ENCODE measurements at regions not wholly inside any gene's neighbourhood (a gene's known extent, or its start where the extent isn't known, plus 50 kb on each side); places are given as distances from the start of the nearest gene placed in this dataset.
A peak's percentile ranks its signal among the peaks of the same experiment; 100 is the strongest.

- H3K79me2 ChIP-seq (ENCODE audit: control insufficient read depth, insufficient read depth, low read length) = no peaks in the 10 kb centered on the region
- CTCF ChIA-PET = interaction anchor here (0.6 to 4.2 kb wide), 36 partner anchors 9 to 328 kb away, joined by 3 to 127 read pairs (median 5); partner anchors contain the start of gene RBPJ
- H3K9me3 ChIP-seq (replicated peaks; ENCODE audit: control insufficient read depth, insufficient read depth, low read length) = peaks cover 3% of the 10 kb centered on the region; the same call in 2 of the 3 replicates
- in situ Hi-C loops (cut with MboI) (loop anchor here (5.0 kb wide), 1 partner anchor 95 kb away; no protein-coding TSS in a partner anchor), intact Hi-C loops (cut with micrococcal nuclease; ENCODE audit: unreplicated experiment) (loop anchor here (1.0 to 5.0 kb wide), 5 partner anchors 50 to 330 kb away; no protein-coding TSS in a partner anchor)
- peaks cover 44% of the 10 kb centered on the region for H3K4me1 ChIP-seq (ENCODE audit: control insufficient read depth, insufficient read depth, low read length)
- H3K4me2 ChIP-seq (ENCODE audit: control insufficient read depth, insufficient read depth) = peak overlapping the region; percentile 24; the same call in 1 of the 2 replicates
- 42% methylated on average over 6 of the region's 6 CpGs for WGBS (ENCODE audit: insufficient coverage, insufficient replicate concordance, low lambda C conversion rate, missing lambda C conversion rate)
- no peak overlapping the region for H3K4me3 ChIP-seq
- H3K9ac ChIP-seq (ENCODE audit: control insufficient read depth, insufficient read depth, low read length) = no peak overlapping the region
- SMC1A ChIA-PET (ENCODE audit: uncharacterized antibody, unreplicated experiment) = interaction anchor here (0.8 to 4.2 kb wide), 20 partner anchors 7 to 329 kb away, joined by 3 to 97 read pairs (median 7); partner anchors contain the start of gene RBPJ
- ATAC-seq (peak; percentile 76), FAIRE-seq (peak; percentile 18), DNase-seq (ENCODE audit: low read depth, low spot score) (no peak)
- no peak overlapping the region for H3K27ac ChIP-seq (ENCODE audit: control insufficient read depth, insufficient read depth)
- TF ChIP-seq IKZF1 (conservative IDR thresholded peaks at IDR 0.05) (peak; percentile 56), SRF (IDR thresholded peaks at IDR 0.05; ENCODE audit: low read depth in 2 of 2, low read length in 2 of 2) (0 out of 4 replicates have a peak, but pooled peaks of 1 of the 2 experiments have one; percentile 59), RAD21 (IDR thresholded peaks at IDR 0.05; ENCODE audit: insufficient read depth, low read depth, low read length) (peak; percentile 74), RELA (IDR thresholded peaks at IDR 0.05; ENCODE audit: borderline replicate concordance, partially characterized antibody) (no peak), NFIC (IDR thresholded peaks at IDR 0.05; ENCODE audit: low read depth, low read length) (0 out of 2 replicates have a peak, but pooled peaks have one; percentile 41), FOXM1 (IDR thresholded peaks at IDR 0.05; ENCODE audit: low read depth, low read length) (0 out of 2 replicates have a peak, but pooled peaks have one; percentile 14), SUZ12 (IDR thresholded peaks at IDR 0.05; ENCODE audit: unreplicated experiment) (no peak), ATF7 (IDR thresholded peaks at IDR 0.05; ENCODE audit: low read depth) (no peak), CTCF (IDR thresholded peaks at IDR 0.05 in 2 of 3, conservative IDR thresholded peaks at IDR 0.05 in 1 of 3; ENCODE audit: control insufficient read depth in 2 of 3, extremely low read depth in 1 of 3, insufficient read depth in 1 of 3, low read depth in 3 of 3, low read length in 3 of 3) (peak; percentile 56 to 61 (median 61)), EED (IDR thresholded peaks at IDR 0.05; ENCODE audit: low read depth) (peak; percentile 41; the same call in 1 of the 2 replicates), SMC3 (IDR thresholded peaks at IDR 0.05; ENCODE audit: borderline replicate concordance, low read length) (peak; percentile 59; the same call in 1 of the 2 replicates), ESRRA (IDR thresholded peaks at IDR 0.05; ENCODE audit: low read length) (no peak), IKZF2 (IDR thresholded peaks at IDR 0.05) (peak; percentile 41 to 62; a peak in 3 of 4 replicates), RUNX3 (IDR thresholded peaks at IDR 0.05; ENCODE audit: low read length) (peak; percentile 69)
- RAD21 ChIA-PET (ENCODE audit: unreplicated experiment) = interaction anchor here (0.5 to 4.6 kb wide), 18 partner anchors 9 to 352 kb away, joined by 3 to 76 read pairs (median 3); no protein-coding TSS in a partner anchor
- no TSS peak for BruUV-seq (replicated peaks)
- no peaks in the 10 kb centered on the region for H3K27me3 ChIP-seq (replicated peaks in 1 of 2; ENCODE audit: control insufficient read depth in 2 of 2, insufficient read depth in 2 of 2, low read length in 1 of 2)
- POLR2A ChIA-PET = interaction anchor here (0.6 kb wide), 1 partner anchor 92 kb away, joined by 3 read pairs; no protein-coding TSS in a partner anchor
- H4K20me1 ChIP-seq (ENCODE audit: control insufficient read depth, insufficient read depth) = no peaks in the 10 kb centered on the region
- H3K36me3 ChIP-seq (ENCODE audit: control insufficient read depth in 2 of 2, insufficient read depth in 2 of 2, low read length in 1 of 2) = no peaks in the 10 kb centered on the region
- no peak overlapping the region for H2AFZ ChIP-seq (ENCODE audit: control insufficient read depth, low read depth, low read length)
Measured at GRCh38 chr4:26081795-26082498, 167.9 kb downstream of the SMIM20 start.
